B cell (primary cell): ENCODE measurements at regions not wholly inside any gene's neighbourhood (a gene's known extent, or its start where the extent isn't known, plus 50 kb on each side); places are given as distances from the start of the nearest gene placed in this dataset.

Experiments
- ATAC-seq: fragments of 200-7000 bp; cut with Tn5 transposase; one replicate; pipeline ENCODE4 v1.10.0; 2021; ENCODE audit warnings: low read depth, mild to moderate bottlenecking, moderate number of reproducible peaks, moderate library complexity
- CTCF ChIA-PET: fragments of 350-600 bp; sonication (Branson Sonifier 250); formaldehyde crosslinking; loops from one replicate; lab custom pipeline; 2021; ENCODE audit warnings: antibody characterized with exemption, inconsistent platforms; lab: Charles Lee
- POLR2A ChIA-PET: fragments of 350-600 bp; sonication (Branson Sonifier 250); formaldehyde crosslinking; loops from one replicate; lab custom pipeline; 2021; ENCODE audit warnings: antibody characterized with exemption; lab: Charles Lee
- DNase-seq: peaks from one replicate; pipeline ENCODE4 v3.0.0; 2013
- H2AFZ ChIP-seq: 2 replicates; pipeline ENCODE4 v1.6.1; 2012; ENCODE audit warnings: mild to moderate bottlenecking, low read depth, low read length; ENCODE audit not compliant: insufficient read depth, poor library complexity, severe bottlenecking
- H3K27ac ChIP-seq, 2 donors: 1 replicate in 1 of 2; 2 replicates in 1 of 2; pipeline ENCODE4 v1.5.1; 2012 to 2013; ENCODE audit warnings: low read length in 2 of 2, mild to moderate bottlenecking in 2 of 2, moderate library complexity in 1 of 2
- H3K27me3 ChIP-seq, 4 experiments: fragments of 200-600 bp in 1 of 4; sonication (generic) in 1 of 4; replicated peaks in 1 of 4; 1 replicate in 2 of 4; 2 replicates in 2 of 4; pipeline versions ENCODE4 v1.6.1 to v1.7.0; 2013 to 2016; ENCODE audit warnings: low read length in 3 of 4, mild to moderate bottlenecking in 2 of 4, mixed read lengths in 1 of 4, moderate library complexity in 1 of 4; ENCODE audit not compliant: insufficient read depth in 4 of 4, control insufficient read depth in 3 of 4; ENCODE audit errors: control extremely low read depth in 1 of 4
- H3K36me3 ChIP-seq, 2 experiments: replicated peaks in 1 of 2; 1 replicate in 1 of 2; 2 replicates in 1 of 2; pipeline versions ENCODE4 v1.6.1 to v1.7.1; 2013; ENCODE audit warnings: low read length in 1 of 2; ENCODE audit not compliant: insufficient read depth in 2 of 2, control insufficient read depth in 1 of 2; ENCODE audit errors: control extremely low read depth in 1 of 2, extremely low read depth in 1 of 2
- H3K4me1 ChIP-seq, 2 donors: fragments of 200-600 bp in 1 of 2; sonication (generic) in 1 of 2; 1 replicate in 1 of 2; 2 replicates in 1 of 2; pipeline versions ENCODE4 v1.5.1 to v1.6.1; 2013 to 2017; ENCODE audit warnings: low read length in 2 of 2; ENCODE audit not compliant: control insufficient read depth in 2 of 2, insufficient read depth in 2 of 2
- H3K4me2 ChIP-seq: replicated peaks from 2 replicates; pipeline ENCODE3; 2012; ENCODE audit warnings: mild to moderate bottlenecking, low read depth, low read length; ENCODE audit not compliant: poor library complexity, severe bottlenecking
- H3K4me3 ChIP-seq, 5 experiments: fragments of 200-600 bp in 1 of 5; sonication (generic) in 1 of 5; 1 replicate in 3 of 5; 2 replicates in 2 of 5; pipeline versions ENCODE4 v1.5.1 to v1.7.0; 2011 to 2016; ENCODE audit warnings: low read length in 4 of 5, mild to moderate bottlenecking in 4 of 5, low read depth in 2 of 5, control low read depth in 1 of 5, moderate library complexity in 1 of 5; ENCODE audit not compliant: insufficient read depth in 1 of 5; ENCODE audit errors: control extremely low read depth in 1 of 5, extremely low read depth in 1 of 5
- H3K79me2 ChIP-seq: fragments of 200-600 bp; sonication (generic); one replicate; pipeline ENCODE4 v1.6.0; 2016; ENCODE audit warnings: low read length; ENCODE audit not compliant: control insufficient read depth, insufficient read depth
- H3K9ac ChIP-seq: fragments of 200-600 bp; sonication (generic); 2 replicates; pipeline ENCODE4 v1.6.1; 2017; ENCODE audit warnings: mild to moderate bottlenecking, low read length, moderate library complexity
- H3K9me3 ChIP-seq, 3 donors: one replicate each; pipeline versions ENCODE4 v1.6.1 to v1.7.1; 2013; ENCODE audit warnings: low read length in 2 of 3; ENCODE audit not compliant: control insufficient read depth in 2 of 3, insufficient read depth in 1 of 3; ENCODE audit errors: control extremely low read depth in 1 of 3
- H4K20me1 ChIP-seq: 2 replicates; pipeline ENCODE4 v1.6.0; 2012; ENCODE audit warnings: mild to moderate bottlenecking, low read length; ENCODE audit not compliant: insufficient read depth, control insufficient read depth, poor library complexity, severe bottlenecking
- H3K27ac Mint-ChIP-seq: one replicate; pipeline ENCODE4 v1.8.0; 2021; ENCODE audit warnings: mixed read lengths
- H3K27me3 Mint-ChIP-seq: one replicate; pipeline ENCODE4 v1.8.0; 2021; ENCODE audit warnings: mixed read lengths
- H3K4me1 Mint-ChIP-seq: one replicate; pipeline ENCODE4 v1.8.0; 2021; ENCODE audit warnings: mixed read lengths
- H3K4me3 Mint-ChIP-seq: one replicate; pipeline ENCODE4 v1.8.0; 2021; ENCODE audit warnings: mixed read lengths
- H3K9me3 Mint-ChIP-seq: one replicate; pipeline ENCODE4 v1.8.0; 2022; ENCODE audit warnings: mixed read lengths; ENCODE audit not compliant: insufficient read depth
- EZH2 ChIP-seq: IDR thresholded peaks from 2 replicates; pipeline ENCODE4 v1.6.1; 2012; ENCODE audit warnings: borderline replicate concordance, low read depth, mild to moderate bottlenecking, moderate library complexity, low read length; ENCODE audit not compliant: insufficient read depth, poor library complexity, severe bottlenecking
- WGBS: methylation state at CpG from one replicate; pipeline ENCODE4 v1.1.5; 2013; ENCODE audit warnings: missing lambda C conversion rate; ENCODE audit not compliant: insufficient coverage; 5-methylcytosine and 5-hydroxymethylcytosine counted together
- intact Hi-C: fragments of 100-400 bp; cut with micrococcal nuclease; formaldehyde crosslinking; loops from one replicate; pipeline ENCODE4 v1.10.0; 2022
- TF ChIP-seq, protein P1 (sequence below): fragments of 200-600 bp; IDR thresholded peaks from one replicate; pipeline ENCODE4 v1.8.0; 2022; ENCODE audit warnings: antibody characterized with exemption, mild to moderate bottlenecking

DNA sequence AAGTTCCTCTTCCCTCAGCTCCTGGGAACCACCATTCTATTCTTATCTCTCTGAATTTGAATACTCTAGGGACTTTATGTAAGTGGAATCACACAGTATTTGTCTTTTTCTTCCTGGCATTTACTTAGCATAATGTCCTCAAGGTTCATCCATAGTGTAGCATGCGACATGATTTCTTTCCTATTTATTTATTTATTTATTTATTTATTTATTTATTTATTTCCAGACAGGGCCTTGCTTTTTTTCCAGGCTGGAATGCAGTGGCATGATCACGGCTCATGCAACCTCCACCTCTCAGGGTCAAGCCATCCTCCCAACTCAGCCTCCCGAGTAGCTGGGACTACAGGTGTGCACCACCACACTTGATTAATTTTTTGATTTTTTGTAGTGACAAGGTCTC is 142.1 kb downstream of the GPBP1 start:
- Histone ChIP-seq H3K36me3 (no peaks in the 10 kb centered on the region), H3K27me3 (peaks cover 0 to 3% (median 0%) of the 10 kb centered on the region in 4 experiments), H3K4me1 (no peaks in the 10 kb centered on the region), H3K9me3 (peaks cover 0 to 3% (median 0%) of the 10 kb centered on the region in 3 donors), H3K27ac (no peak overlapping the region), H3K79me2 (no peaks in the 10 kb centered on the region), H3K9ac (no peak overlapping the region), H4K20me1 (no peaks in the 10 kb centered on the region), H3K4me2 (no peak overlapping the region), H3K4me3 (no peak overlapping the region), H2AFZ (no peak overlapping the region)
- DNase-seq (no peak), ATAC-seq (no peak)
- H3K4me3 Mint-ChIP-seq: no peak overlapping the region
- CTCF ChIA-PET: no interaction called here
- peaks cover 11% of the 10 kb centered on the region for H3K4me1 Mint-ChIP-seq
- H3K9me3 Mint-ChIP-seq: no peaks in the 10 kb centered on the region
- H3K27me3 Mint-ChIP-seq: peaks cover 9% of the 10 kb centered on the region
- intact Hi-C loops: no loop called here
- H3K27ac Mint-ChIP-seq: no peak overlapping the region
- POLR2A ChIA-PET: no interaction called here
- WGBS: no CpG with 5 or more reads among the region's 3 CpGs
- TF ChIP-seq, protein P1, sequence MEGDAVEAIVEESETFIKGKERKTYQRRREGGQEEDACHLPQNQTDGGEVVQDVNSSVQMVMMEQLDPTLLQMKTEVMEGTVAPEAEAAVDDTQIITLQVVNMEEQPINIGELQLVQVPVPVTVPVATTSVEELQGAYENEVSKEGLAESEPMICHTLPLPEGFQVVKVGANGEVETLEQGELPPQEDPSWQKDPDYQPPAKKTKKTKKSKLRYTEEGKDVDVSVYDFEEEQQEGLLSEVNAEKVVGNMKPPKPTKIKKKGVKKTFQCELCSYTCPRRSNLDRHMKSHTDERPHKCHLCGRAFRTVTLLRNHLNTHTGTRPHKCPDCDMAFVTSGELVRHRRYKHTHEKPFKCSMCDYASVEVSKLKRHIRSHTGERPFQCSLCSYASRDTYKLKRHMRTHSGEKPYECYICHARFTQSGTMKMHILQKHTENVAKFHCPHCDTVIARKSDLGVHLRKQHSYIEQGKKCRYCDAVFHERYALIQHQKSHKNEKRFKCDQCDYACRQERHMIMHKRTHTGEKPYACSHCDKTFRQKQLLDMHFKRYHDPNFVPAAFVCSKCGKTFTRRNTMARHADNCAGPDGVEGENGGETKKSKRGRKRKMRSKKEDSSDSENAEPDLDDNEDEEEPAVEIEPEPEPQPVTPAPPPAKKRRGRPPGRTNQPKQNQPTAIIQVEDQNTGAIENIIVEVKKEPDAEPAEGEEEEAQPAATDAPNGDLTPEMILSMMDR: no peak
- no peak for TF ChIP-seq EZH2
